ENCODE measurements at regions not wholly inside any gene's neighbourhood (a gene's known extent, or its start where the extent isn't known, plus 50 kb on each side); places are given as distances from the start of the nearest gene placed in this dataset.

- TF ChIP-seq CTCF (conservative IDR thresholded peaks at IDR 0.05; ENCODE audit: low read depth in 2 of 2): no peak
- TF ChIP-seq CREB1 (CRISPR knock-in tag; IDR thresholded peaks at IDR 0.05; ENCODE audit: low read depth): no peak
- no peak for TF ChIP-seq REST (IDR thresholded peaks at IDR 0.05; ENCODE audit: unreplicated experiment)
Observed at GRCh38 chr2:133651861-133652260, 83.6 kb upstream of the NCKAP5 start.

All from GM23338 (cell line).